Gastroesophageal sphincter (tissue), 4 donors: ENCODE measurements at regions not wholly inside any gene's neighbourhood (a gene's known extent, or its start where the extent isn't known, plus 50 kb on each side); places are given as distances from the start of the nearest gene placed in this dataset.

Experiments
- ATAC-seq: fragments of 150-250 bp; one replicate; pipeline ENCODE4 v1.9.1; 2016; ENCODE audit warnings: mild to moderate bottlenecking, moderate library complexity
- H3K27ac ChIP-seq, 4 donors: fragments of 200-600 bp; sonication (generic) in 3 of 4; 1 replicate in 3 of 4; 2 replicates in 1 of 4; pipeline ENCODE4 v1.5.1; 2016 to 2019
- H3K27me3 ChIP-seq: fragments of 200-600 bp; sonication (generic); one replicate; pipeline ENCODE4 v1.5.1; 2019
- H3K36me3 ChIP-seq, 2 donors: fragments of 200-600 bp; sonication (generic); one replicate each; pipeline ENCODE4 v1.5.1; 2019; ENCODE audit warnings: control low read depth in 1 of 2
- H3K4me1 ChIP-seq, 3 donors: fragments of 200-600 bp; sonication (generic); 1 replicate in 2 of 3; 2 replicates in 1 of 3; pipeline ENCODE4 v1.5.1; 2016 to 2019; ENCODE audit warnings: control low read depth in 2 of 3
- H3K4me3 ChIP-seq, 2 donors: fragments of 200-600 bp; sonication (generic); one replicate each; pipeline ENCODE4 v1.5.1; 2019; ENCODE audit warnings: mild to moderate bottlenecking in 1 of 2, moderate library complexity in 1 of 2
- H3K9me3 ChIP-seq, 3 donors: fragments of 200-600 bp; sonication (generic); one replicate each; pipeline ENCODE4 v1.5.1; 2017 to 2019; ENCODE audit warnings: control low read depth in 2 of 3
- CTCF ChIP-seq, 4 experiments: fragments of 200-600 bp in 2 of 4; fragments of 450-650 bp in 2 of 4; sonication (generic) in 1 of 4; IDR thresholded peaks; one replicate each; pipeline ENCODE4 v1.5.1; 2017 to 2019; ENCODE audit warnings: antibody characterized with exemption in 4 of 4, mild to moderate bottlenecking in 2 of 4, moderate library complexity in 2 of 4
- EP300 ChIP-seq: sonication (generic); formaldehyde crosslinking; IDR thresholded peaks from one replicate; pipeline ENCODE4 v1.6.1; 2017; ENCODE audit warnings: antibody characterized with exemption, mild to moderate bottlenecking
- POLR2A ChIP-seq, 2 donors: fragments of 450-650 bp; IDR thresholded peaks; one replicate each; pipeline ENCODE4 v1.6.1; 2017; ENCODE audit warnings: antibody characterized with exemption in 2 of 2, mild to moderate bottlenecking in 2 of 2, moderate library complexity in 1 of 2
- POLR2AphosphoS5 ChIP-seq: sonication (generic); formaldehyde crosslinking; IDR thresholded peaks from one replicate; pipeline ENCODE4 v1.6.1; 2017; ENCODE audit warnings: antibody characterized with exemption
- WGBS, 2 donors: methylation state at CpG; one replicate each; pipeline ENCODE4 v1.1.5; 2018; ENCODE audit warnings: low coverage in 1 of 2; 5-methylcytosine and 5-hydroxymethylcytosine counted together

DNA sequence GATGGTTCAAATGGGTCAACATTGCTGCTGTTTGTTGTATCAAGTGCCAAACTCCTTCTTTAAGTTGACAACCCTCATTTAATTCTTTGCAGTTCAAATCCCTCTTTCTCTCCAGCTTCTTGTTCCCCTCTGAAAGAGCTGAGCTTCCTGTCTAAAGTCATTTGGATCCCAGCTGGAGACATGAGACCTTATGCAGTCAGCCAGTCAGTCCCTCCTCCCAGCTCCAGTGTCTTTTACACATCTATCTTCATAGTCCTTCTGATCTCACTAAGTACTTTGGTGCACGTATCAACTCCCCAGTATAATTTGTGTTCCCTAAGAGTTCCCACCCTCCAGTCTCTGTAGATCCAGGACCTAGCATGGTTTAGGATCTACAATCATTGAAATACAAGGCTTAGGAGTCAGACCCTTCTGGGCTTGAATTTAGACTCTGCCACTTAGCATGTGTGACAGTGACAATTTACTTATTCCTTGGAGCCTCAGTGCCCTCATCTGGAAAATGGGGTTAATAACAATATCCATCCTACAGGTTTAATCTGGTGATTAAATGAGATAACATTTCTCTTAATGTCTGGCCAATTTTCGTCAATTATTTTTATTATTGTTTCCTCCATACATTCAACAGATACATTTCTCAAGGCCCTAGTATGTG is 102.8 kb upstream of the SEMA6D start:
- no peak overlapping the region for H3K4me3 ChIP-seq
- no peaks in the 10 kb centered on the region for H3K27me3 ChIP-seq
- H3K36me3 ChIP-seq = no peaks in the 10 kb centered on the region
- 80 to 87% methylated on average over 2 of the region's 2 CpGs for WGBS, 2 donors
- no peak for ATAC-seq
- no peaks in the 10 kb centered on the region for H3K9me3 ChIP-seq
- peaks cover 0 to 10% (median 0%) of the 10 kb centered on the region in 3 donors for H3K4me1 ChIP-seq
- TF ChIP-seq CTCF (IDR thresholded peaks at IDR 0.05) (no peak), EP300 (no peak), POLR2AphosphoS5 (no peak), POLR2A (IDR thresholded peaks at IDR 0.05) (no peak)
- no peak overlapping the region for H3K27ac ChIP-seq

GRCh38 chr15:47616876-47617275 is 100.4 kb upstream of the SEMA6D start:
- no peak overlapping the region for H3K27ac ChIP-seq
- no peak for ATAC-seq

DNA sequence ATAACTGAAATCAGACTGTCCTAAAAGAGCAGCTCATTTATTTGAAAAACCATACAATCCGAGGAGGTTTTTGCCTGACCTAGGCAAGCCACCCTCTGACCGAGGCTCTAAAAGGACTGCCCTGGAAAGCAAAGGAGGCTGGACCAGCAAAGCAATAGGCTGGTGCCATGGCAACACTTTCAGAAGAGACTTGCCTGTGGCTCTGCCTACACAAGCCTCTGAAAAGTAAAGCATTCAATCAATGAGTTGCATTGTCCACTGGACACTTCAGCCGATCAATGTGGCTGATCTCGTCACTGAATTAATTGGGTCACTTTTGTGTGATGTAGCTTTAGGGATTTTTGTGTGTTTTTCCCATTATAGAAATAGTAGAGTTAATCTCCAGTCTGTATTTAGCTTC is 99.1 kb upstream of the SEMA6D start:
- no peaks in the 10 kb centered on the region for H3K27me3 ChIP-seq
- TF ChIP-seq POLR2A (IDR thresholded peaks at IDR 0.05) = no peak
- TF ChIP-seq POLR2AphosphoS5 = no peak
- no peak for TF ChIP-seq EP300
- TF ChIP-seq CTCF (IDR thresholded peaks at IDR 0.05) = no peak
- H3K4me1 ChIP-seq = no peaks in the 10 kb centered on the region
- no peaks in the 10 kb centered on the region for H3K36me3 ChIP-seq
- H3K4me3 ChIP-seq = no peak overlapping the region
- WGBS, 2 donors = 80 to 87% methylated on average over 4 of the region's 4 CpGs
- no peak overlapping the region for H3K27ac ChIP-seq
- no peak for ATAC-seq
- H3K9me3 ChIP-seq = no peaks in the 10 kb centered on the region

More at GRCh38 chr15:47616876-47617275, 100.4 kb upstream of the SEMA6D start:
- Histone ChIP-seq H3K9me3 (no peaks in the 10 kb centered on the region), H3K4me3 (no peak overlapping the region), H3K36me3 (no peaks in the 10 kb centered on the region), H3K4me1 (peaks cover 0 to 3% (median 0%) of the 10 kb centered on the region in 3 donors), H3K27me3 (no peaks in the 10 kb centered on the region)
- no peak for TF ChIP-seq EP300
- TF ChIP-seq POLR2A (IDR thresholded peaks at IDR 0.05) = no peak
- no peak for TF ChIP-seq CTCF (IDR thresholded peaks at IDR 0.05)
- no peak for TF ChIP-seq POLR2AphosphoS5
- WGBS, 2 donors = 77 to 87% methylated on average over 2 of the region's 4 CpGs

DNA sequence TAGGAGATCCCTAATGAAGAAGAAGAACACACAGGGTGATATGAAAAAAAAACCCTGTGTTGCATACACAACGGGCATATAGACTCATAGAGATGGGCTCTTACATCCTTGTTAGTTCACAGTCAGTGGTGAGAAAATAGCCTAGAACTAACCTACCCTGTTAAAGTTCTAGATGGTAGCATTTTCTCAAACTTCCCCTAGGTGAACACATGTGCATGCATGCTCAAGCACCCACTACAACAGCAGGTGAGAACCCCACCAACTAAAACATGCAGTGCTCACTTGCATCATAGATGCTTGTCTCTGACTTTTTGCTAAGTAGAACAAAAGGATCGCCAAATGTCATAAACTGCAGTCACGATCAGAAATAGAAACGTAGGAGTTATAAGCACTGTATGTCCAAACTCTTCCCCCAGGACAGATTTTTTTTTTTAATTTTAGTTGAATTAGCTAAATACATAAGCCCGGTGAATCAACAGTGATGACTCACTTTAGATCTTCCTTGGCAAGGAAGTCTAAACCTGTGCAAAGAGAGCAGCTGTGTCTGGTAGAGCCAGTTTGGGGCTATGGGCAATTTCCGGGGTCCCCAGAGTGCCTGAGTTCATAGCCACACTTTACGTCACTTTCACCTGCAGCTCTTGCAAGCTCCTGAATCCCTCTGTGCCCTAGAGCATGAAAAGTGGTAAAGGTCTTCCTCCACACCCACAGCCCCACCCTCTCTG is 96.2 kb upstream of the SEMA6D start:
- Histone ChIP-seq H3K9me3 (no peaks in the 10 kb centered on the region), H3K4me3 (no peak overlapping the region), H3K36me3 (no peaks in the 10 kb centered on the region), H3K4me1 (no peaks in the 10 kb centered on the region), H3K27ac (no peak overlapping the region), H3K27me3 (no peaks in the 10 kb centered on the region)
- no peak for ATAC-seq
- WGBS, 2 donors = 62 to 81% methylated on average over 4 to 7 of the region's 7 CpGs
- TF ChIP-seq CTCF (IDR thresholded peaks at IDR 0.05) = no peak
- no peak for TF ChIP-seq POLR2A (IDR thresholded peaks at IDR 0.05)
- no peak for TF ChIP-seq EP300
- TF ChIP-seq POLR2AphosphoS5 = no peak

- H3K9me3 ChIP-seq = no peaks in the 10 kb centered on the region
- no peaks in the 10 kb centered on the region for H3K27me3 ChIP-seq
- TF ChIP-seq EP300 (no peak), POLR2A (IDR thresholded peaks at IDR 0.05) (no peak), CTCF (IDR thresholded peaks at IDR 0.05) (no peak), POLR2AphosphoS5 (no peak)
- ATAC-seq = no peak
- no peaks in the 10 kb centered on the region for H3K36me3 ChIP-seq
- H3K4me1 ChIP-seq = no peaks in the 10 kb centered on the region
- no peak overlapping the region for H3K27ac ChIP-seq
- WGBS, 2 donors = 77 to 93% methylated on average over 2 of the region's 2 CpGs
- no peak overlapping the region for H3K4me3 ChIP-seq
Measured at GRCh38 chr15:47622055-47622454, 95.2 kb upstream of the SEMA6D start.
